K562 (cell line): ENCODE measurements at regions not wholly inside any gene's neighbourhood (a gene's known extent, or its start where the extent isn't known, plus 50 kb on each side); places are given as distances from the start of the nearest gene placed in this dataset.

Experiments
- ATF3 ChIP-seq, 2 experiments: fragments of 450-650 bp in 1 of 2; sonication (generic) in 1 of 2; formaldehyde crosslinking in 1 of 2; IDR thresholded peaks in 1 of 2; conservative IDR thresholded peaks in 1 of 2; 2 replicates each; pipeline versions ENCODE4 v1.6.1 to v1.8.1; 2016 to 2023; ENCODE audit warnings: mild to moderate bottlenecking in 2 of 2, moderate library complexity in 2 of 2, inconsistent platforms in 1 of 2, missing genetic modification reagents in 1 of 2
- BCLAF1 ChIP-seq, 2 experiments: fragments of 450-650 bp in 1 of 2; IDR thresholded peaks; 2 replicates each; pipeline ENCODE4 v1.6.1; 2011 to 2017; ENCODE audit warnings: low read depth in 2 of 2, antibody characterized with exemption in 1 of 2, borderline replicate concordance in 1 of 2, low read length in 1 of 2, mild to moderate bottlenecking in 1 of 2, mixed read lengths in 1 of 2; ENCODE audit not compliant: control insufficient read depth in 1 of 2
- BCOR ChIP-seq: fragments of 450-650 bp; IDR thresholded peaks from 2 replicates; pipeline ENCODE4 v1.6.1; 2016
- NR2C1 ChIP-seq, 2 experiments: fragments of 450-650 bp; IDR thresholded peaks; 2 replicates each; pipeline ENCODE4 v1.6.1; 2017; ENCODE audit warnings: mild to moderate bottlenecking in 2 of 2, antibody characterized with exemption in 1 of 2, inconsistent platforms in 1 of 2, missing compliant biosample characterization in 1 of 2, missing genetic modification characterization in 1 of 2
- POLR2A ChIP-seq: fragments of 450-650 bp; conservative IDR thresholded peaks from 2 replicates; pipeline ENCODE4 v1.6.1; 2016
- RAD21 ChIP-seq, 2 experiments: fragments of 250-450 bp in 1 of 2; fragments of 450-650 bp in 1 of 2; sonication (Bioruptor Pico) in 1 of 2; formaldehyde crosslinking in 1 of 2; IDR thresholded peaks in 1 of 2; conservative IDR thresholded peaks in 1 of 2; 2 replicates each; pipeline versions ENCODE4 v1.4.0 to v1.8.0; 2020 to 2022; ENCODE audit warnings: mild to moderate bottlenecking in 2 of 2, moderate library complexity in 1 of 2
- SMC3 ChIP-seq: conservative IDR thresholded peaks from 2 replicates; pipeline ENCODE4 v1.6.1; 2011; ENCODE audit warnings: low read depth, low read length, improper control_type of control experiment; ENCODE audit not compliant: insufficient read depth
- ZNF212 ChIP-seq: fragments of 450-650 bp; formaldehyde crosslinking; IDR thresholded peaks from 2 replicates; pipeline ENCODE4 v1.4.0; 2020; ENCODE audit warnings: mild to moderate bottlenecking
- TF ChIP-seq, protein P1 (sequence below), 3 experiments: IDR thresholded peaks in 2 of 3; conservative IDR thresholded peaks in 1 of 3; 2 replicates each; pipeline ENCODE4 v1.5.1; 2011 to 2012; ENCODE audit warnings: low read length in 3 of 3, mild to moderate bottlenecking in 3 of 3, control low read depth in 2 of 3, improper control_type of control experiment in 1 of 3, inconsistent platforms in 1 of 3, low read depth in 1 of 3, mixed read lengths in 1 of 3, moderate library complexity in 1 of 3; ENCODE audit not compliant: insufficient read depth in 2 of 3
- TF ChIP-seq, protein P2 (sequence below): sonication (generic); formaldehyde crosslinking; IDR thresholded peaks from 2 replicates; pipeline ENCODE4 v1.9.0; 2022; ENCODE audit warnings: mild to moderate bottlenecking, missing genetic modification reagents
- TF ChIP-seq, protein P3 (sequence below), 2 experiments: fragments of 450-650 bp; formaldehyde crosslinking in 1 of 2; IDR thresholded peaks; 2 replicates each; pipeline versions ENCODE4 v1.4.0 to v1.6.1; 2014 to 2020; ENCODE audit warnings: mild to moderate bottlenecking in 2 of 2, borderline replicate concordance in 1 of 2, low read depth in 1 of 2

GRCh38 chr20:40192529-40192928, 496.5 kb downstream of the MAFB start:
- TF ChIP-seq POLR2A (no peak), ATF3 (IDR thresholded peaks at IDR 0.05) (no peak), ATF3 (CRISPR knock-in tag; conservative IDR thresholded peaks at IDR 0.05) (no peak), NR2C1 (IDR thresholded peaks at IDR 0.05) (no peak), NR2C1 (tag; IDR thresholded peaks at IDR 0.05) (no peak), SMC3 (no peak), BCOR (no peak), RAD21 (CRISPR knock-in tag; conservative IDR thresholded peaks at IDR 0.05 in 1 of 2, IDR thresholded peaks at IDR 0.05 in 1 of 2) (no peak), ZNF212 (no peak), BCLAF1 (IDR thresholded peaks at IDR 0.05; ENCODE audit: borderline replicate concordance in 1 of 2, control insufficient read depth in 1 of 2, low read depth in 2 of 2, low read length in 1 of 2) (no peak)
- TF ChIP-seq, protein P1, sequence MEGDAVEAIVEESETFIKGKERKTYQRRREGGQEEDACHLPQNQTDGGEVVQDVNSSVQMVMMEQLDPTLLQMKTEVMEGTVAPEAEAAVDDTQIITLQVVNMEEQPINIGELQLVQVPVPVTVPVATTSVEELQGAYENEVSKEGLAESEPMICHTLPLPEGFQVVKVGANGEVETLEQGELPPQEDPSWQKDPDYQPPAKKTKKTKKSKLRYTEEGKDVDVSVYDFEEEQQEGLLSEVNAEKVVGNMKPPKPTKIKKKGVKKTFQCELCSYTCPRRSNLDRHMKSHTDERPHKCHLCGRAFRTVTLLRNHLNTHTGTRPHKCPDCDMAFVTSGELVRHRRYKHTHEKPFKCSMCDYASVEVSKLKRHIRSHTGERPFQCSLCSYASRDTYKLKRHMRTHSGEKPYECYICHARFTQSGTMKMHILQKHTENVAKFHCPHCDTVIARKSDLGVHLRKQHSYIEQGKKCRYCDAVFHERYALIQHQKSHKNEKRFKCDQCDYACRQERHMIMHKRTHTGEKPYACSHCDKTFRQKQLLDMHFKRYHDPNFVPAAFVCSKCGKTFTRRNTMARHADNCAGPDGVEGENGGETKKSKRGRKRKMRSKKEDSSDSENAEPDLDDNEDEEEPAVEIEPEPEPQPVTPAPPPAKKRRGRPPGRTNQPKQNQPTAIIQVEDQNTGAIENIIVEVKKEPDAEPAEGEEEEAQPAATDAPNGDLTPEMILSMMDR (IDR thresholded peaks at IDR 0.05 in 2 of 3, conservative IDR thresholded peaks at IDR 0.05 in 1 of 3; ENCODE audit: insufficient read depth in 2 of 3, low read depth in 1 of 3, low read length in 3 of 3), result no peak
- TF ChIP-seq, protein P2, sequence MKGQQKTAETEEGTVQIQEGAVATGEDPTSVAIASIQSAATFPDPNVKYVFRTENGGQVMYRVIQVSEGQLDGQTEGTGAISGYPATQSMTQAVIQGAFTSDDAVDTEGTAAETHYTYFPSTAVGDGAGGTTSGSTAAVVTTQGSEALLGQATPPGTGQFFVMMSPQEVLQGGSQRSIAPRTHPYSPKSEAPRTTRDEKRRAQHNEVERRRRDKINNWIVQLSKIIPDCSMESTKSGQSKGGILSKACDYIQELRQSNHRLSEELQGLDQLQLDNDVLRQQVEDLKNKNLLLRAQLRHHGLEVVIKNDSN (CRISPR knock-in tag), result no peak
- TF ChIP-seq, protein P3, sequence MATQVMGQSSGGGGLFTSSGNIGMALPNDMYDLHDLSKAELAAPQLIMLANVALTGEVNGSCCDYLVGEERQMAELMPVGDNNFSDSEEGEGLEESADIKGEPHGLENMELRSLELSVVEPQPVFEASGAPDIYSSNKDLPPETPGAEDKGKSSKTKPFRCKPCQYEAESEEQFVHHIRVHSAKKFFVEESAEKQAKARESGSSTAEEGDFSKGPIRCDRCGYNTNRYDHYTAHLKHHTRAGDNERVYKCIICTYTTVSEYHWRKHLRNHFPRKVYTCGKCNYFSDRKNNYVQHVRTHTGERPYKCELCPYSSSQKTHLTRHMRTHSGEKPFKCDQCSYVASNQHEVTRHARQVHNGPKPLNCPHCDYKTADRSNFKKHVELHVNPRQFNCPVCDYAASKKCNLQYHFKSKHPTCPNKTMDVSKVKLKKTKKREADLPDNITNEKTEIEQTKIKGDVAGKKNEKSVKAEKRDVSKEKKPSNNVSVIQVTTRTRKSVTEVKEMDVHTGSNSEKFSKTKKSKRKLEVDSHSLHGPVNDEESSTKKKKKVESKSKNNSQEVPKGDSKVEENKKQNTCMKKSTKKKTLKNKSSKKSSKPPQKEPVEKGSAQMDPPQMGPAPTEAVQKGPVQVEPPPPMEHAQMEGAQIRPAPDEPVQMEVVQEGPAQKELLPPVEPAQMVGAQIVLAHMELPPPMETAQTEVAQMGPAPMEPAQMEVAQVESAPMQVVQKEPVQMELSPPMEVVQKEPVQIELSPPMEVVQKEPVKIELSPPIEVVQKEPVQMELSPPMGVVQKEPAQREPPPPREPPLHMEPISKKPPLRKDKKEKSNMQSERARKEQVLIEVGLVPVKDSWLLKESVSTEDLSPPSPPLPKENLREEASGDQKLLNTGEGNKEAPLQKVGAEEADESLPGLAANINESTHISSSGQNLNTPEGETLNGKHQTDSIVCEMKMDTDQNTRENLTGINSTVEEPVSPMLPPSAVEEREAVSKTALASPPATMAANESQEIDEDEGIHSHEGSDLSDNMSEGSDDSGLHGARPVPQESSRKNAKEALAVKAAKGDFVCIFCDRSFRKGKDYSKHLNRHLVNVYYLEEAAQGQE (IDR thresholded peaks at IDR 0.05; ENCODE audit: borderline replicate concordance), result no peak
- TF ChIP-seq, protein P3 (CRISPR knock-in tag; IDR thresholded peaks at IDR 0.05; ENCODE audit: low read depth), result no peak
